Cerebellar nuclear complex (tissue), 1 donor: ENCODE measurements at regions not wholly inside any gene's neighbourhood (a gene's known extent, or its start where the extent isn't known, plus 50 kb on each side); places are given as distances from the start of the nearest gene placed in this dataset.
"Not testable (repeated sequence)": the region's sequence is repeated elsewhere in the genome, so short reads cannot be mapped to it uniquely, and the experiment has no call there.

Source experiments
- DNase-seq, 2 experiments: peaks; one replicate each; lab custom pipeline; 2025; lab: John Stamatoyannopoulos, UW

DNA sequence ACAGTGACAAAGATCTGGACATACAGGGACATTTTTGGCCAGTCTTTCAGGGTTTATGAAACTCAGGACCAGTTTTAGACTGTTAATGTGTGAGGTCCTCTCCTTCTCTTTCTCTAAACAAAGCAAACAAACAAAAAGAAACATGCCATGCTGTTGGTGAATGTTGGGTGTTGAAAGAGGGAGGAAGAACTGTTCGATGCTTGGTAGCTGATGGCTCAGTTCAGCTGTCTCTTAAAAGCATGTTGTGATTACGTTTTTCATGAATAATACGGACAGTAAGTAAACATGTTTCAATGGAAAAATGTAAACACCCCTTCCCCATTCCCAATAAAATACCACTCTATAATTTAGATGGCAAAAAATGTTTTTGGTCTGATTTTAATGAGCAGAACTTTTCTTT, 219.1 kb downstream of the SEC23IP start:
- no peak for DNase-seq

DNA sequence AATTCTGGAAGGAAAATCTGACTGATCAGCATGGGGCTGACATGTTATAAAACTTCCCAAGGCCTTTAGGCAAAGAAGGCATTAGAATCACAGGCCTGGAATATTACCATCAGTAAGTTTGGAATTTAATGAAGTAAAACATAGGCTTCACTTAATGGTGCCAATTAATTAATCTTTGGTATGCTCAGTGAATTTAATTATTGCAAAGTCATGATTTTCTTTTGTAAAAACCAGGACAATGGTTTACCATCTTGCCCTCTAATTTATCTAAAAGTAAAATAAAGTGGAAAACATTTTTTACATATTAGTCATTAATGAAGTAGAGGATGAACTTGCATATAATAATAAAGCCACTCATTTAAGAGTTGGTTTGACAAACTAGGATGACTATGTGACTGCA, 220.3 kb downstream of the SEC23IP start:
- DNase-seq: no peak

DNA sequence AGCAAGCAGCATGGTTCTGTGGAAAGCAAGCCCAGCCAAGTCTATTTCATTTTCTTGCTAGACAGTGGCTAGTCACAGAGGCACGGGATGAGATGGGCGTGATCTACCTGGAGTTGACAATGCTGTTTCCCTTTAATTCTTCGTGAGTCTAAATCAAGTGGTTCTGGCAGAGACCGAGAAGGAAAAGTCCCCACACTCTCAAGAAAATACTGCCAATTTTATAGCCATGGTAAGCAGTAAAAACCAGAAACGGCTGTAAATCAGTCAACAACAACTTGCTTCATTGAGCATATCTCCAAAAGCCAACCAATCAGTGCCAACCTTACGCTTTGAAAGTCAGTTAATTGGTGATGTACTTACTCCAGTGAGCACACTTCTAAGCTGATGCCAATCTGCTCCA, 223.4 kb downstream of the SEC23IP start:
- no peak for DNase-seq

DNA sequence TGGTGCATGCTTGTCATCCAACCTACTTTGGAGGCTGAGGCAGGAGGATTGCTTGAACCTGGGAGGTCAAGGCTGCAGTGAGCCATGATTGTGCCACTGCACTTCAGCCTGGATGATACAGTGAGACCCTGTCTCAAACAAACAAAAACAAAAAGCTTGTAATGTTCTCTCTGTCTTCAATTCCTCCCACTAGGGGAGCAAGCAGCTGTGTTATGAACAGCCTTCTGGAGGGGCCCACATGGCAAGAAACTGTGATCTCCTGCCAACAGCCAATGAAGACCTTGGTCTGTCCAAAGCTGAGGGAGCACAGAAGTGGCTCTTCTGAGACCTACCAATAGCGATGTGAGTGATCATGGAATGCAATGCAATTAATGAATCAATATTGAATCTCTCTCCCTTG, 229.2 kb downstream of the SEC23IP start:
- no peak for DNase-seq

DNA sequence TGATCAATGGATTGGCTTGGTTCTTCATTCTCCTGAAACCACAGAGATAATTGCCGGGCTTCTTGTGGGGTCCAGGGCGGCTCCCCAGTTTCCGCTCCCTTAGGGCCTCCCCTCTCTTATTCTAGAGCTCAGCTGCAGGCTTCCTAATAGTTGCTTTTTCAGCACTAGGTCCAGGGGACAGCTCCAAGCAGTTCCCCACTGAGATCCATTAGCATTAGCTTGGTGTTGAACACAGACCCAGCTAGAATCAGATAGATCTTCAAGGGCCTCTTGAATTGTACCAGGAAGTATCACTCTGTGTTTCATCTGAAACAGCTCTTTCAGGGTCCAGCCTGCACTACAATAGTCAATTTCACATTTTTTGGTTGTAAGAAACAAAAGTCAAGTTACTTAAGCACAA, 238.7 kb downstream of the SEC23IP start:
- no peak for DNase-seq

DNA sequence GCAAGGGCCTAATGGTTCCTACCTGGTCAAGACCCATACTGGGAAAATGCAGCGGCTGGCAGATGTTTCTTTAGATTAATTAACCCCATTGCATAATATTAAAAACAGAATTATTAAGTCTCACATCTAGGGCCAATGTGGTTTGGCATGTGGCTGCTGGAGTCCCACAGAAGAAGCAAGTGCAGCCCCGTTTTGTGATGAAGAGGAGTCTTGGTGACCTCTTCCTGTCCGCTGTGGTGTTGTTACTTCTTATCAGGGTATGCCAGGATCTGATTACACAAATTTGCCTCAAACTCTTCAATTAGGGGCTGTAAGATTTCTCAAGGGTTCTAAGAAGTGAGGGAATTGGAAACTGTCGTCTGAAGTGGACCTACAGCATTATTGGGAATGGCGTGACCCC, 240.3 kb downstream of the SEC23IP start:
- no peak for DNase-seq

DNA sequence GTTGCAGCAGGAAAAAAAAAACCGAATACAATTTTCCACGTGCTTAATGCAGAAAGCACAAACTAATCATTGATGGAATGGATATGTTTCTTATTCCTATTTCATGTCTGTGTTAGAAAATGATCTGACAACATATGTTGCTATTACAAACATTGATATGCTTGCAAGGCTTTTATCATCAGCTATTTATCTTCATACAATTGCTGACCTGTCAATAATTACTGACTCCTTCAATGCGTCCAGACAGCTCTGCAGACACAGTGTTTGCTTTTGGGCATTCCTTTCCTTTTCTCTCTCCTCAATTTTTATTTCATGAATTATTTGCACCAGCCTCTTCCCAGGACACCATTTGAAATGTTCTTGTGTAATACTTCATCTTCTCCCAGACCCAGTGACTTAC, 246.2 kb downstream of the SEC23IP start:
- no peak for DNase-seq

DNA sequence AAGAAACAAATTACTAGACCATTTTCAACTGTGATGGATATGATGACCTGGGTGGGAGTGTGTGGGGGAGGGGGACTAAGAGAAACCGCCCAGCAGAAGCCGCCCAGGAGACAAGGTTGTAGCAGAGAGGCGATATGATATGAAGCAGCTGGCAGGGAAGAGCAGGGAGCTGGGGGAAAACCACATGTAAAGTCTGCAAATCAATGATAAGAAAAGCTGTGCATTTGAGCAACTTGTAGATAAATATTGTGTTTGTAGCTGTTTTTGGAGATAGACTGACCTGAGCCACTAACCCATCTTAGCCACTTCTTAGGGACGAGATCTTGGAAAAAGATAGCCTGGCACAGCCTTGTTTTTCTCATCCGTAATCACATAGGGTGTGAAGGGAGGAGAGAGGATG, 252.6 kb downstream of the SEC23IP start:
- no peak for DNase-seq

DNA sequence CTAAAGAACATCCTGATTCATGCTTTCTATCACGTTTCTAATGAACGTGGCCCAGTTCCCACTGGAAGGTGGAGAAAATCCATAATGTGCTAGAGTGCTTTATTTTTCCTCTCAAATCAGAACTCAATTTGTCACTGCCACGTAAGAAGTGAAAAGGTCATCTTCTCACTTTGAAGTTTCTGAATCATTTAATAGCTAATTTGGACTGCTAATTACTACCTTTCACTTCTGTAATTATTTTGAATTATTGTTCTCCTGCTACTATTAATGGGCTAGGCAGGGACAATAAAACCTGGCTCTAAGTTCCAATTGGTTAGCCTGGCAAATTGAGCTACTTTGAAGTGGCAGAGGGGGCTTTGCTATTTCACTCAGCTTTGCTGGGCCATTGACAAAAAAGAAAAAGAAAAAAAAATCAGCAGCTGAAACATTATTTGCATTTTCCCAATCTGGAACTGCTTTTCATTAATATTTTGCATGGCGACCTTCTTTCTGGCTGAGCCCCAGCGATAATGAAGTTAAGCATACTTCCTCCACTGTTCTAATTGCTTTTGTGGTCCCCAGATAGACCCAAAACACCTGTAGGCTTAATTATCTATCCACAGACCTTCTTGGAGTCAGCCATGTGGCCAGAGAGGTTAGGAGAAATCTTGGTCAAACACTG, 264.2 kb downstream of the SEC23IP start:
- no peak for DNase-seq

DNA sequence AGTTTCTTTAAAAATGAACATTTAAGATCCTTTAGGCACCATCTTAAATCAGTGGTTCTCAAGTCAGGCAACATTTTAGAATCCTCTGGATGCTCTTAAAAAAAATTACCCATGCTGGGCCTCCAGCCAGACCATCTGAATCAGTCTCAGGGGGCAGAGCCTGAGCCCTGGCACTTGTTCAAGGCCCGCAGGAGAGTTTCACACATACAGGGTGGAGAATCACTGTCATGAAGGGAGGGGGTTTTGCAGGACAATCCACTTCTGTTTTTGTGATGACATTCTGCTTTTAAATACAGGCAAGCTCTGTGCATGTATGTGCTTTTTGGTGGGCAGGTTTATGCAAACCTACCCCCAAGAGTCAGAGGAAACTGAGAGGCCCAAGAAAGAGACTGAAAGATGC, 268.6 kb downstream of the SEC23IP start:
- no peak for DNase-seq

DNA sequence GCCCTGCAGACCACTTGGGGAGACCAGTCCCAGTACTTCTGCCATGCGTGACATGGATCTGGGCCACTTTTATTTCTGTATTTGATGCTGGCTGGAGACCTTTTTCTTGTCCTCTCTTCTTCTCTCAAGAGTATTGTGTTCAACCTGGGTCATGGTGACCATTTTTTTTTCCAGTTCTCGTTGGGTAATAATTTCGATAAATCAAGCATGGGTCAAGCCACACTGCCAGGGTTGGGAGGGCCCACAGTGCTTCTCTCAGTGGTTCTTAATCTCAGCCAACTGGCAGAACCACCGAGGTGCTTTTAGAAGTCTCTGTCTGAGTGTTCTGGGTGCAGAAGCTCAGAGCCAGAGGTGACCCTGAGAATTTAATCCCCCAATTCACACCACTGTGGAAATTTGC, 269.9 kb downstream of the SEC23IP start:
- DNase-seq: no peak

DNA sequence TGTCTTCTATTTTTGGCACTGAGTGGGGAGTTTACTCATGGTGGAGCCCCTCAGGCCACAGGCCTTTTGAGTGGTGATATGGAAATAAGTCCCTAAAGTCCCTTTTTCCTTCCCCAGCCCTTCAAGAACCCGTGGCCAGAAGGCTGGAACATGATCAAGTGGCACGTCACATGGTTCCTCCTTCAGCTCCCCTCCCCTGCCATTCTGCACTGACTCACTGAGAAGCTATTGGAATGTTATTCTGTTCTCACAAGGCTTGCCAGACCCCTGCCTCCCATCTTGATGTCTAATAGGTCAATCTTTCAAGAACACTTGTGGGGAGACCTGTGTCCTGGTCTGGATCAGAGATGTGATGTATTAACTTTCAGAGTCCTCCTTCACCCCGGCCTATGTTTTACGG, 279.8 kb downstream of the SEC23IP start:
- DNase-seq: no peak

DNA sequence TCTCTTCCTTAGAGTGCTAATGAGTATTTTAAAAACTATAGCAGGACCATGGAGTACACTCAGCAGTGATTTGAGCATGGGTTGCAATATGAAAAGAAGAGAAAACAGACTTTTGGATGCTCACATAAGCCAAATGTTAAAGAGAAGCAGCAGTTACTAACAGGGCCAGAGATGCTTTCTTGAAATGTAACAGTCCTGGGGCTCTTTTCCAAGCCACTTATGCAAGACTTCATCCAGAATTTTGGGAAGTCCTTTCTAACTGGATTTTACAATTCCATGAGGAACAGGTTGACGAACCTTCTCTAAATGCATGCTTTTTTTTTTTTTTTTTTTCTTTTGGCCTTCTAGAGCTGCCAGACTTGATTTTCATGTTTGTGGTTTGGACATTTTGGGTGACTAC, 282.0 kb downstream of the SEC23IP start:
- no peak for DNase-seq

DNA sequence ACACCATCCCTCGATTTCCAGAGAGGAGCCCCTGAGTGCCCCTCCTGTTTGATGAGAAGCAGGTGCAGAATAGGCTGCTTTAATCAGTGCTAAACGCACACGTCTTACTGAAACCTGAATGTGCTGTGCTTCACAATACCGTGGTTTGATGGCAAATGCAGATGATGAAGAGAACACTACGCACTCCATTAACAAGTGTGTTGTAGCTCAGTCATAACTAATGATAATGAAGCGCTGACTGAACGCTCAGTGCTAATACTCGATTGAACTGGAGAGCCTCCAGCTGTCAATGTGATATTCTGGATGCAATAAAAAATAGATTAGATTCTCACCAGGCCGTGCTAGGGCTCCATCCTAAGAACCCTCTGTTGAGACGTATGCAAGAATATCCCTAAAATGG, 279.7 kb upstream of the PLPP4 start:
- no peak for DNase-seq

DNA sequence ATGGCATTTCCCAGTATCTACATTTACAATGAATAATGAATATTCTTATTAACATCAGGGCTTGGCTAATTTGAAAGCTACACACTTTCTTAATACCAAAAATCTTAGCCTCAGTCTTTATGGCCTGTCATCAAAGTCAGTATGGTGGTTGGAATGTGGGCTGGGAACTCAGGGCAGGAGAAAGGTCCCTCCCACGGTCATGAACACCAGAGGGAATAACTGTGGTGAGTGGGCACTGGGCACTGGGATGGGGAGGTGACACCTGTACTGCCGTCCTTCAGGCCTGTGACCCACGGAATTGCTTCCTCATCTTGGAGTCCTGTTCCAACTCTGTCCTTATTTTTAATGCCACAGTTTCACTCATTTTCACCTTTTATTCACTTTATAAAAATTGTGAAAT, 276.9 kb upstream of the PLPP4 start:
- no peak for DNase-seq

DNA sequence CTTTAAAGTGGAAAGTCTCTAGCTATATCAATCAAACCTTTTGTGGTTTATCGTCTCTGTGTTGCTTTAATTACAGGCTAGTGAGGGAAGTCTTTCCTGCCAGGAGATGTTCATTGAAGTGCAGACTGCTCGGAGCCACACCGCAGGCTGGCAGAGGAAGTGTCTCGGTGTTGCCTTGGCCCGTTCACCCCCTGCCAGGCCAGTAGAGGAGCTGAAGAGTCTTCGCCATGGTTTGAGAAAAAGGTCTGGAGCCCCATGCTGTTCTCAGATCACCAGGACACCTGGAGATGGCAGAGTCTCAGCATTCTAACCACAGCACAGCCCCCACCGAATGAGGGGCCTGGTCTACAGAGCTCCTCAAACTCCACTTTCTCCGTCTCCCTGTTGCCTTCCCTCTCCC, 275.9 kb upstream of the PLPP4 start:
- no peak for DNase-seq

DNA sequence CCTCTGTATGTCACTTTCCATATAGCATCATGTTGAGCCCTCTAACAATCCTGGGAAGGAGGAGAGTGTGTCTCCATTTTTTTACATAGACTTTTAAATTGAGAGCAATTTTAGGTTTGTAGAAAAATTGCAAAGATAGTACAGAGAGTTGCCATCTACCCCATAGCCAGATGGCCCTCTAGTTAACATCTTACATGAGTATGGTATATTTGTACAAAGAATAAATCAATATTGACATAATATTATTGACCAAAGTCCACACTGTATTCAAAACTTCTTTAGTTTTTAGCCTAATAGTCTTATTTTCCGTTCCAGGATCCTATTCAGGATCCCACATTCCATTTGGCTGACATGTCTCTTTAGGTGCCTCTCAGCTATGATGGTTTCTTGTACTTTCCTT, 274.6 kb upstream of the PLPP4 start:
- no peak for DNase-seq

DNA sequence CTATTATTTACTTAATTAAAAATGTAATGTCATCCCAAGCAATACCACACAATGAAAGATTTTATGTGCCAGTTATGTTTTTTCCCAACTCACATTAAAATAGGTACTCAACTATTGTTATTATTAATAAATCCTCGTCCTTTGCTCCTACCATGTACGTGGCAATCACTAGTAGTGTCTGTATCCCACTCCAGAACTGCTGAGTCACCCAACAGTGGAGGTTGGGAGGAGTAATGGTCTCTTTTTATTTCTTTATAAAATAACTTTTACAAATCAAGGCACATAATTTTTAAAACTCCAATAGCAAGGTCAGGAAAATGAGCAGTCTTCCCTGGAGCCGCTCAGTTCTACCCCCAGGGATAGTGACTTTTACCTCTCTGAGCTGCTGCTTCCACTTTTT, 273.5 kb upstream of the PLPP4 start:
- DNase-seq: no peak

DNA sequence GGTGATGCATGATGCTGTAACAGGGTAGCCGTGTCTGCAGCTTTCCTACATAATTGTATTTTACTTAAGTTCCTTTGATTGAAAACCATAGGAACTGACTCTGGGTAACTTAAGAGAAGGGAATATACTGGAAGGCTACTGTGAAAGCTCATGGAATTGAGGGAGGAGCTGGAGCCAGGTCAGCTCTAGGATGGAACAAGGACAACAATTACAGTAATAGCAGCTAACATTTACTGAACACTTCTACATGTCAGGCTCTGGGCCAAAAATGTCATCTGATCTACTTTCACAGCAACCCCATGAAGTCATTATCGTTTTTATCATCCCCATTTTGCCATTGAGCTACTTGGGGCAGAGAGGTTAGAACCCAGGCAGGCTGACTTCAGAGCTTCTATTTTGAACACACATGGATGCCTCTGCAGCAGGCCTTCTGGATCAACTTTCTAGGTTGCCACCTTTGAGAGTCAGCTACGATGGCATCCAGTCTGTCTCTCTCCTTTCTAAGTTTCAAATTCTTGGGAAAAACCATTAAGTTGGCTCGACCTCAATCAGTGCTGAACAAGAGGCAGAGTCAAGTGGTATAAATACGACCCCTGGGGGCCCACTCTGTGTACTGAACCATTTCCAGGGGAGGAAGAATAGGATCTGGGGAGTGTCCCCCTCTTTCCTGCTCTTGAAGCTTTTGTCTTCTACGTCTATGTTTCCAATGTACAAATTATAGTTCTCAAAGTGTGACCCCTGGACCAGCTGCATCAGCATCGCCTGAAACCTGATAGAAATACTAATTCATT, 272.3 kb upstream of the PLPP4 start:
- DNase-seq: no peak

DNA sequence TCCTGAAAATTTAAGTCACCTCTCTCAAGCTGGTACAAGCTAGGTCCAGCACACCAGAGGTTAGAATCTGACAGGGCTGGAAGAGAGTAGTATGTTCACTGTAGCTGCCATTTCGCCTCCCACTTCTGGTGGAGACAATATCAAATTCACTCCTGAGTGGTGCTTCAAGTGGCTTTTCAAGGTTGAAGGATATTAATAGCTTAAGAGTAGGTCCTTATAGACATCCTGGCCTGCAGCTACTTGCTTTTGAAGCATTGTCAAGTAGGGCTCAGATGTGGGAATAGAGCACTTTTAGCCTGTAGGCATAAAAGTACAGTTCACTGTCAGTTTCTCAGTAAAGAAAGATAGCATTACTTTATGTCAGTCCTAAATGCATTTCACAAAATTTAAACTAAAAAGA, 270.5 kb upstream of the PLPP4 start:
- no peak for DNase-seq

DNA sequence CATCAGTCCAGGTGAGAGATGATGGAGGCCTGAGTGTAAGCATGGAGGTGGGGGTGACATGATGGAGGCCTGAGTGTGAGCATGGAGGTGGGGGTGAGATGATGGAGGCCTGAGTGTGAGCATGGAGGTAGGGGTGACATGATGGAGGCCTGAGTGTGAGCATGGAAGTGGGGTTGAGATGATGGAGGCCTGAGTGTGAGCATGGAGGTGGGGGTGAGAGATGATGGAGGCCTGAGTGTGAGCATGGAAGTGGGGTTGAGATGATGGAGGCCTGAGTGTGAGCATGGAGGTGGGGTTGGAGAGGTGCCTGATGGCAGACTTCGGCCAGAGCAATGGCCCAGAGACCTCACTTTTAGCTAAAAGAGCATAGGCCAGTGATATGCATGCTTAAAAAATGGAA, 269.9 kb upstream of the PLPP4 start:
- DNase-seq: not testable (repeated sequence)

DNA sequence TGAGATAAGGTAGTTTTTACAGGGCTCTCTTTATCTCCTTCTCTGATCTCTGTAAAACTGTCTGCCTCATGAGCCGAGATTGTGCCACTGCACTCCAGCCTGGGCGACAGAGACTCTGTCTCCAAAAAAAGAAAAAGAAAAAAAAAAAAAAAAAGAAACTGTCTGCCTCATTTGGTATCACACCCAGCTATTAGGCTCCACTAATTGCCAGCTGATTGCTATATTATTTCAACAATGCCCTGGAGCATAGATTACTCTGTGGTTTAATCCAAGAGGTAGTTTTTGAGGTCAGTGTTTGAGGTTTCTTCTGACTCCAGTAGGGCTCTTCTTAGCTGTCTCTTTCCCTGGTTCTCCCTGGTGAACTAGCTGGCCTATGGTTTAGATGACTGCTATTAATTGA, 268.1 kb upstream of the PLPP4 start:
- no peak for DNase-seq

DNA sequence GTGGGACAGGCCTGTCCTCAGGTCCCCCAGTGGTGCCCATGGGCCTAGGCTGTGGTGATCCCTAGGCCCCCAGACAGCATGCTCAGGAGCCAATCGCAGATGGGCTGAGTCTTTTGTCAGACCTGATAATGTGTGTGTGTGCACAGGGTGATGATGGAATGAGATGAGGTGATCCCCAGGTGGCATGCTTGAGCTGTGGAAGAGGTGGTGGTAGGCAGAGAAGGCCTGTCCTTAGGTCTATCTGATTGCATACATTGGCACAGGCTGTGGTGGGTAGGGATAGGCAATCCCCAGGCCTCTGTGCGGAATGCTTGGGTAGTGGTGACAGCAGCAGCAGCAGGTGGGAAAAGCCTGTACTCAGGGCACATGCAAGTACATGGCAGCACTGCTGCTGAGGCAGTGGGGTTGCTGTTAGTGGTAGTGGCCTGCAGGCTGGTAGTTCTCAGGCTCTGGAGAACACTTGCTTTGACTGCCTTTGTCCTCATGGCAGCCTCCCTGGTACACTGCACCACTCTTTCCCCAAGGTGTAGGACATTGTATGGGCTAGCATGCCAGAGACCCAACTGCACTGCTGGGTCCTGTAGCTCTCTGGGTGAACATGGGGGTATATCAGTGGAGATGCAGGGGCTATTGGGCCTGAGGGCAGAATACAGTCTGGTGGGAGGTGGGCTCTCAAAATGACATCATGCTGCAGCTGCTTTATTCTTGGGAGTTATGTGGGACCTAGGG, 260.9 kb upstream of the PLPP4 start:
- no peak for DNase-seq
